Psoas muscle (tissue), 7 donors: ENCODE measurements at regions not wholly inside any gene's neighbourhood (a gene's known extent, or its start where the extent isn't known, plus 50 kb on each side); places are given as distances from the start of the nearest gene placed in this dataset.

Experiments used
- ATAC-seq, 4 donors: fragments of 200-7000 bp; cut with Tn5 transposase; one replicate each; pipeline ENCODE4 v1.9.1; 2020; ENCODE audit warnings: moderate library complexity in 3 of 4, mild to moderate bottlenecking in 2 of 4
- DNase-seq, 2 donors: peaks; one replicate each; pipeline ENCODE4 v3.0.0-alpha.2; 2020
- H3K27ac ChIP-seq: fragments of 200-600 bp; one replicate; pipeline ENCODE4 v1.8.0; 2022
- H3K27me3 ChIP-seq, 3 donors: fragments of 200-600 bp in 1 of 3; one replicate each; pipeline versions ENCODE4 v1.6.1 to v1.8.0; 2013 to 2022; ENCODE audit warnings: low read length in 2 of 3, mild to moderate bottlenecking in 2 of 3, moderate library complexity in 1 of 3; ENCODE audit not compliant: insufficient read depth in 3 of 3
- H3K36me3 ChIP-seq, 2 donors: fragments of 200-600 bp in 1 of 2; one replicate each; pipeline versions ENCODE4 v1.6.1 to v1.8.0; 2013 to 2022; ENCODE audit warnings: low read depth in 1 of 2, mild to moderate bottlenecking in 1 of 2, moderate library complexity in 1 of 2; ENCODE audit not compliant: insufficient read depth in 1 of 2
- H3K4me1 ChIP-seq: fragments of 200-600 bp; one replicate; pipeline ENCODE4 v1.8.0; 2022
- H3K4me3 ChIP-seq: fragments of 200-600 bp; one replicate; pipeline ENCODE4 v1.8.0; 2022; ENCODE audit warnings: mild to moderate bottlenecking
- H3K9me3 ChIP-seq: fragments of 200-600 bp; one replicate; pipeline ENCODE4 v1.8.0; 2022
- WGBS, 3 donors: extraction: QIAGEN DNeasy Blood & Tissue Kit; methylation state at CpG; one replicate each; pipeline versions ENCODE4 v1.1.6 to v1.1.7; 2013; 5-methylcytosine and 5-hydroxymethylcytosine counted together
- intact Hi-C, 2 donors: fragments of 100-400 bp; cut with DNase I; formaldehyde crosslinking; loops; one replicate each; pipeline versions ENCODE4 v1.11.0 to v1.14.2; 2022
- TF ChIP-seq, protein P1 (sequence below): fragments of 200-600 bp; IDR thresholded peaks from one replicate; pipeline ENCODE4 v1.8.0; 2022; ENCODE audit warnings: antibody characterized with exemption
- donor health status: healthy with polysubstance abuse.
- donor health status: DM: no; HTN: no; CAD: no; lungs with moderate emphysema.
- donor health status: Bipolar disorder and iron deficiency.
- donor health status: healthy.
- donor health status: DM: yes; HTN: yes; CAD: no.
- donor health status: DM: no; HTN: no; CAD: no.
- donor health status: DM: yes; HTN: yes; CAD: no.

- Histone ChIP-seq H3K27me3 (no peaks in the 10 kb centered on the region), H3K27ac (no peak overlapping the region), H3K36me3 (no peaks in the 10 kb centered on the region), H3K4me1 (no peaks in the 10 kb centered on the region), H3K4me3 (no peak overlapping the region), H3K9me3 (no peaks in the 10 kb centered on the region)
- DNase-seq (no peak), ATAC-seq (no peak)
- intact Hi-C loops = no loop called here
- 82 to 88% (median 86%) methylated on average over 12 of the region's 12 CpGs for WGBS, 3 donors
- TF ChIP-seq, protein P1, sequence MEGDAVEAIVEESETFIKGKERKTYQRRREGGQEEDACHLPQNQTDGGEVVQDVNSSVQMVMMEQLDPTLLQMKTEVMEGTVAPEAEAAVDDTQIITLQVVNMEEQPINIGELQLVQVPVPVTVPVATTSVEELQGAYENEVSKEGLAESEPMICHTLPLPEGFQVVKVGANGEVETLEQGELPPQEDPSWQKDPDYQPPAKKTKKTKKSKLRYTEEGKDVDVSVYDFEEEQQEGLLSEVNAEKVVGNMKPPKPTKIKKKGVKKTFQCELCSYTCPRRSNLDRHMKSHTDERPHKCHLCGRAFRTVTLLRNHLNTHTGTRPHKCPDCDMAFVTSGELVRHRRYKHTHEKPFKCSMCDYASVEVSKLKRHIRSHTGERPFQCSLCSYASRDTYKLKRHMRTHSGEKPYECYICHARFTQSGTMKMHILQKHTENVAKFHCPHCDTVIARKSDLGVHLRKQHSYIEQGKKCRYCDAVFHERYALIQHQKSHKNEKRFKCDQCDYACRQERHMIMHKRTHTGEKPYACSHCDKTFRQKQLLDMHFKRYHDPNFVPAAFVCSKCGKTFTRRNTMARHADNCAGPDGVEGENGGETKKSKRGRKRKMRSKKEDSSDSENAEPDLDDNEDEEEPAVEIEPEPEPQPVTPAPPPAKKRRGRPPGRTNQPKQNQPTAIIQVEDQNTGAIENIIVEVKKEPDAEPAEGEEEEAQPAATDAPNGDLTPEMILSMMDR = no peak
Observed at GRCh38 chr20:11368965-11369711, 548.6 kb upstream of the BTBD3 start.

GRCh38 chr20:11371831-11372230, 545.9 kb upstream of the BTBD3 start:
- WGBS, 3 donors = 56 to 89% (median 74%) methylated on average over 1 of the region's 1 CpG

GRCh38 chr20:11372876-11373790, 544.6 kb upstream of the BTBD3 start:
- Histone ChIP-seq H3K4me3 (no peak overlapping the region), H3K36me3 (no peaks in the 10 kb centered on the region), H3K27ac (no peak overlapping the region), H3K4me1 (no peaks in the 10 kb centered on the region), H3K27me3 (no peaks in the 10 kb centered on the region), H3K9me3 (no peaks in the 10 kb centered on the region)
- TF ChIP-seq, protein P1 = no peak
- intact Hi-C loops = no loop called here
- DNase-seq (peak; percentile 17 to 68), ATAC-seq (no peak)
- WGBS, 3 donors = 61 to 66% (median 64%) methylated on average over 5 of the region's 5 CpGs

More at GRCh38 chr20:11371831-11372230, 545.9 kb upstream of the BTBD3 start:
- Histone ChIP-seq H3K27ac (no peak overlapping the region), H3K4me1 (no peaks in the 10 kb centered on the region), H3K4me3 (no peak overlapping the region), H3K36me3 (no peaks in the 10 kb centered on the region), H3K9me3 (no peaks in the 10 kb centered on the region), H3K27me3 (no peaks in the 10 kb centered on the region)
- DNase-seq (no peak), ATAC-seq (no peak)
- intact Hi-C loops = no loop called here
- TF ChIP-seq, protein P1 = no peak

DNA sequence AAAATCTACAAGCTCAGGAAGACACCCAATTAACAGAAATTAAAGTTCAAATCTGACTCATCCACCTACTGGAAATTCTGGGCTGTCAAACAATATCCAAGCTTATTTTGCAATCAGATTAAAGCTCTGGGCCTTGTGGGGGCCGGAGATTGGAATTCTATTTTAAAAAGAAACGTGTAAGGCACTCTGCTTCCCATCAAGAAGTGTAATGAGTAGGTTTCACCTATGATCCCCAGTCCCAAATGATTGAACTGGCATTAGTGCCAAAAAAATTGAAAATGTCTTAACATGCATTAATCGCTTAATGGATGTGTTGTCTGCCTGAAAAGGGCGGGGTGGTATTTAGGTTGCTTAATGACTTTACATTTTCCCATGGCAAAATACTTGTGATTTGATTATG, 542.4 kb upstream of the BTBD3 start:
- Histone ChIP-seq H3K27ac (no peak overlapping the region), H3K9me3 (no peaks in the 10 kb centered on the region), H3K4me3 (no peak overlapping the region), H3K4me1 (no peaks in the 10 kb centered on the region), H3K27me3 (no peaks in the 10 kb centered on the region), H3K36me3 (no peaks in the 10 kb centered on the region)
- ATAC-seq (no peak), DNase-seq (no peak)
- intact Hi-C loops = no loop called here
- WGBS, 3 donors = 86 to 91% (median 91%) methylated on average over 4 of the region's 4 CpGs
- TF ChIP-seq, protein P1 = no peak
